ENCODE measurements at regions not wholly inside any gene's neighbourhood (a gene's known extent, or its start where the extent isn't known, plus 50 kb on each side); places are given as distances from the start of the nearest gene placed in this dataset.

GRCh38 chr2:138959031-138959430 lies 178.8 kb upstream of the NXPH2 start:
- TF ChIP-seq NFIC (IDR thresholded peaks at IDR 0.05) (no peak), SMARCB1 (IDR thresholded peaks at IDR 0.05; ENCODE audit: insufficient read length, low read depth) (no peak)
